Activated CD4-positive, alpha-beta T cell treated with anti-CD3 and anti-CD28 coated beads, Interleukin-2, amount 50 U/mL, for 4 hours (primary cell): ENCODE measurements at regions not wholly inside any gene's neighbourhood (a gene's known extent, or its start where the extent isn't known, plus 50 kb on each side); places are given as distances from the start of the nearest gene placed in this dataset.

Experiments
- DNase-seq, 2 experiments: peaks; one replicate each; pipeline ENCODE4 v3.0.0-alpha.2; 2020

- DNase-seq = no peak
These were observed 152.7 kb downstream of the CHRM3 start for GRCh38 chr1:239539051-239539450.

GRCh38 chr1:239539812-239540211 lies 153.4 kb downstream of the CHRM3 start:
- DNase-seq = no peak

GRCh38 chr1:239543873-239544272 lies 157.5 kb downstream of the CHRM3 start:
- no peak for DNase-seq

- DNase-seq = no peak
These were observed 159.1 kb downstream of the CHRM3 start for GRCh38 chr1:239545466-239545865.

- no peak for DNase-seq
These were observed 161.6 kb downstream of the CHRM3 start for GRCh38 chr1:239547987-239548386.

GRCh38 chr1:239550178-239550577 lies 163.8 kb downstream of the CHRM3 start:
- no peak for DNase-seq

GRCh38 chr1:239555350-239555749 lies 169.0 kb downstream of the CHRM3 start:
- DNase-seq = no peak

- no peak for DNase-seq
These were observed 172.2 kb downstream of the CHRM3 start for GRCh38 chr1:239558559-239558958.

- no peak for DNase-seq
These were observed 172.6 kb downstream of the CHRM3 start for GRCh38 chr1:239558991-239559390.

GRCh38 chr1:239560921-239561320 lies 174.6 kb downstream of the CHRM3 start:
- no peak for DNase-seq

- DNase-seq = no peak
These were observed 175.7 kb downstream of the CHRM3 start for GRCh38 chr1:239562095-239562494.

GRCh38 chr1:239563681-239564080 lies 177.3 kb downstream of the CHRM3 start:
- DNase-seq = no peak

GRCh38 chr1:239566074-239566473 lies 179.7 kb downstream of the CHRM3 start:
- no peak for DNase-seq

- no peak for DNase-seq
These were observed 184.5 kb downstream of the CHRM3 start for GRCh38 chr1:239570878-239571277.

GRCh38 chr1:239572183-239572582 lies 185.8 kb downstream of the CHRM3 start:
- no peak for DNase-seq

GRCh38 chr1:239574112-239574511 lies 187.7 kb downstream of the CHRM3 start:
- DNase-seq = no peak

- DNase-seq = no peak
These were observed 188.7 kb downstream of the CHRM3 start for GRCh38 chr1:239575113-239575512.

GRCh38 chr1:239583536-239583935 lies 197.2 kb downstream of the CHRM3 start:
- no peak for DNase-seq

- no peak for DNase-seq
These were observed 199.8 kb downstream of the CHRM3 start for GRCh38 chr1:239586128-239586527.

- no peak for DNase-seq
These were observed 200.7 kb downstream of the CHRM3 start for GRCh38 chr1:239587066-239587465.

- DNase-seq = no peak
These were observed 201.4 kb downstream of the CHRM3 start for GRCh38 chr1:239587574-239588369.

GRCh38 chr1:239590556-239590955 lies 204.2 kb downstream of the CHRM3 start:
- no peak for DNase-seq

- no peak for DNase-seq
These were observed 207.2 kb downstream of the CHRM3 start for GRCh38 chr1:239593527-239593926.

GRCh38 chr1:239600588-239600987 lies 214.2 kb downstream of the CHRM3 start:
- no peak for DNase-seq

GRCh38 chr1:239601108-239601507 lies 214.7 kb downstream of the CHRM3 start:
- no peak for DNase-seq
